Natural killer cell (primary cell): ENCODE measurements at regions not wholly inside any gene's neighbourhood (a gene's known extent, or its start where the extent isn't known, plus 50 kb on each side); places are given as distances from the start of the nearest gene placed in this dataset.

Experiments used
- ATAC-seq, 3 donors: fragments of 150-1000 bp in 2 of 3; fragments of 200-7000 bp in 1 of 3; cut with Tn5 transposase; 1 replicate in 1 of 3; 2 replicates in 2 of 3; pipeline ENCODE4 v1.10.0; 2021; ENCODE audit warnings: mild to moderate bottlenecking in 2 of 3, moderate library complexity in 2 of 3
- DNase-seq, 2 donors: peaks; one replicate each; pipeline versions ENCODE4 v3.0.0 to v3.0.0-alpha.2; 2013 to 2021; ENCODE audit warnings: mixed read lengths in 1 of 2
- H3K27ac ChIP-seq: one replicate; pipeline ENCODE4 v1.5.1; 2013; ENCODE audit warnings: mild to moderate bottlenecking, low read length
- H3K27me3 ChIP-seq: one replicate; pipeline ENCODE4 v1.6.1; 2013; ENCODE audit warnings: low read length; ENCODE audit not compliant: control insufficient read depth, insufficient read depth
- H3K36me3 ChIP-seq: one replicate; pipeline ENCODE4 v1.6.1; 2013; ENCODE audit warnings: low read length; ENCODE audit not compliant: control insufficient read depth, insufficient read depth
- H3K4me1 ChIP-seq: one replicate; pipeline ENCODE4 v1.6.1; 2013; ENCODE audit warnings: low read length; ENCODE audit not compliant: control insufficient read depth, insufficient read depth
- H3K4me3 ChIP-seq: one replicate; pipeline ENCODE4 v1.5.1; 2013; ENCODE audit warnings: low read length
- H3K9me3 ChIP-seq: one replicate; pipeline ENCODE4 v1.6.1; 2013; ENCODE audit warnings: low read length; ENCODE audit not compliant: control insufficient read depth, insufficient read depth
- H3K27ac Mint-ChIP-seq, 2 donors: one replicate each; pipeline ENCODE4 v1.8.0; 2022; ENCODE audit warnings: mild to moderate bottlenecking in 2 of 2, mixed read lengths in 2 of 2, moderate library complexity in 1 of 2
- H3K27me3 Mint-ChIP-seq, 2 donors: one replicate each; pipeline ENCODE4 v1.8.0; 2022; ENCODE audit warnings: low read depth in 2 of 2, mixed read lengths in 2 of 2
- H3K36me3 Mint-ChIP-seq: one replicate; pipeline ENCODE4 v1.8.0; 2022; ENCODE audit warnings: mixed read lengths
- H3K4me1 Mint-ChIP-seq, 2 donors: one replicate each; pipeline ENCODE4 v1.8.0; 2022; ENCODE audit warnings: mixed read lengths in 2 of 2
- H3K4me3 Mint-ChIP-seq: one replicate; pipeline ENCODE4 v1.8.0; 2022; ENCODE audit warnings: mild to moderate bottlenecking, moderate library complexity, mixed read lengths
- H3K9me3 Mint-ChIP-seq, 2 donors: one replicate each; pipeline ENCODE4 v1.8.0; 2022; ENCODE audit warnings: mixed read lengths in 2 of 2
- CTCF ChIP-seq: fragments of 200-600 bp; IDR thresholded peaks from one replicate; pipeline ENCODE4 v1.8.0; 2022; ENCODE audit warnings: antibody characterized with exemption
- WGBS: methylation state at CpG from one replicate; pipeline ENCODE4 v1.1.7; 2013; ENCODE audit warnings: missing lambda C conversion rate; ENCODE audit not compliant: insufficient coverage; 5-methylcytosine and 5-hydroxymethylcytosine counted together
- intact Hi-C: fragments of 100-400 bp; cut with micrococcal nuclease; formaldehyde crosslinking; loops from one replicate; pipeline ENCODE4 v1.14.2; 2022

DNA sequence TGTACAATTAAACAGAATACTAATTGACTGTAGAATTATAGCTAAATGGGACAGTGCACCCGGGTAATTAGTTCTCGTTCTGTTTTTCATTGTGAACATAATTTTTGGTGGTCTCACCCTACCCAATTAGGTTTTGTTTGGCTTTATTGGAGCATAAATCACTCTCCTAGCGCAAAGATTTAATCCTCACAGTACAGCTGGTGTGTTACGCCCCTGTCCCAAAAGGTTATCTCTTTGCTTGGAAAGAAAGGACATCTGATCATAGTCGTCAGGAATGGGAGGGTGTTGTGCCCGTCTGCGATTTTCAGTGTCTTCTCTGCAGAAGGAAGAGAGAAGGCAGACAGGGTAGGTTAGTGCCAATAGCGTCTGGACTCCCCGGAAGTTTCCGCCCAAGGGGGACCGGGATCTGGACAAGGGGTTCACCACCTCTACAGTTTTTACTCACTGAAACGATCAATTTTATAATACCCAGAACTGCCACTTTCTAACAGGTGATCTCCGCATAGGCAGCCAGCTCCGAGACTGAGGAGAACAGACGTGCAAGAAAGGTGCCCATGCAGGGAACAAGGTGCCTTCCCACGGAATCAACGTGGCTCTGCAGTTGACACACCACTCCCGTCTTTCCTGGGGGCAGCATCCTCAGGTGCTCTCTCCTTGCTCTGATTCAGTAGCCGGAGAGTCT, 617.4 kb upstream of the CDH4 start:
- no peaks in the 10 kb centered on the region for H3K9me3 Mint-ChIP-seq
- WGBS: 88% methylated on average over 19 of the region's 19 CpGs

DNA sequence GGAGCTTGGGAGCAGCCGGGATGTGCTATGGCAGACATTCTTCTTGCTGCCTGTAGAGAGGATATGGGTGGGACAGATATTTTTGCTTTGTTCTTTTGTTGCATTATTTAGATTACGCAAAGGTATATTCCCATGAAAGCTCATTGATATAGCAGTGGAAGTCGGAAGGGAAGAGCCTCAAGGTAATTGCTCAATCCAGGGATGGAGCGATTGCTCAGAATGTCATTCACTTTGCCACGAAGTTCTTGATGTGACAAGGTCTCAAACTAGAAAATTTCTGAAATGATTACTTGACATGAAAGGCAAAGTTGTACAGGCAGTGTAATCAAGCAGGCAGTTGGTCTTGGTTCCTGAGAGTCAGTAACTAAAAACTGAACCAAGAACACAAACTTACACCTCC, 615.6 kb upstream of the CDH4 start:
- intact Hi-C loops: no loop called here
- Mint-ChIP-seq H3K4me1 (no peaks in the 10 kb centered on the region), H3K27me3 (peaks cover 0 to 5% of the 10 kb centered on the region in 2 donors), H3K27ac (no peak overlapping the region), H3K4me3 (no peak overlapping the region), H3K36me3 (no peaks in the 10 kb centered on the region), H3K9me3 (no peaks in the 10 kb centered on the region)
- no peaks in the 10 kb centered on the region for H3K9me3 ChIP-seq
- TF ChIP-seq CTCF: no peak
- H3K36me3 ChIP-seq: no peaks in the 10 kb centered on the region
- 93% methylated on average over 5 of the region's 5 CpGs for WGBS
- H3K27me3 ChIP-seq: no peaks in the 10 kb centered on the region
- no peak overlapping the region for H3K27ac ChIP-seq
- no peak for ATAC-seq
- no peak for DNase-seq
- no peak overlapping the region for H3K4me3 ChIP-seq
- H3K4me1 ChIP-seq: no peaks in the 10 kb centered on the region

More for the DNA sequence above, 617.4 kb upstream of the CDH4 start:
- Mint-ChIP-seq H3K4me3 (no peak overlapping the region), H3K36me3 (no peaks in the 10 kb centered on the region), H3K27me3 (no peaks in the 10 kb centered on the region), H3K27ac (no peak overlapping the region), H3K4me1 (no peaks in the 10 kb centered on the region)
- H3K4me1 ChIP-seq: no peaks in the 10 kb centered on the region
- no peaks in the 10 kb centered on the region for H3K36me3 ChIP-seq
- intact Hi-C loops: no loop called here
- no peak overlapping the region for H3K4me3 ChIP-seq
- DNase-seq (no peak), ATAC-seq (no peak)
- H3K27ac ChIP-seq: no peak overlapping the region
- TF ChIP-seq CTCF: no peak
- no peaks in the 10 kb centered on the region for H3K27me3 ChIP-seq
- no peaks in the 10 kb centered on the region for H3K9me3 ChIP-seq

DNA sequence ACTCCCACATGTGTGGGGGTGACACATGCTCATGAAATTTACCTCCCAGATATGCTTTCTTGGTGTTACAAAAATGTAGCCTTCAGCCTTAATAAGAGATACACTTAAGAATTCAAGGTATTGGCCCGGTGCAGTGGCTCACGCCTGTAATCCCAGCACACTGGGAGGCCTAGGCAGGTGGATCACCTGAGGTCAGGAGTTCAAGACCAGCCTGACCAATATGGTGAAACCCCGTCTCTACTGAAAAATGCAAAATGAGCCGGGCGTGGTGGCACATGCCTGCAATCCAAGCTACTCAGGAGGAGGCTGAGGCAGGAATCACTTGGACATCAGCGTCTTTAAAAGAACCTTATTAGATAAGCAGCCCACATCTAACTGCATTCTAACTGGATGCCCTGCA, 614.3 kb upstream of the CDH4 start:
- intact Hi-C loops: no loop called here
- H3K27ac ChIP-seq: no peak overlapping the region
- Mint-ChIP-seq H3K27me3 (peaks cover 6 to 12% of the 10 kb centered on the region in 2 donors), H3K27ac (no peak overlapping the region), H3K4me1 (no peaks in the 10 kb centered on the region), H3K36me3 (no peaks in the 10 kb centered on the region), H3K4me3 (no peak overlapping the region), H3K9me3 (no peaks in the 10 kb centered on the region)
- no peak for TF ChIP-seq CTCF
- no peak overlapping the region for H3K4me3 ChIP-seq
- DNase-seq (no peak), ATAC-seq (no peak)
- H3K9me3 ChIP-seq: no peaks in the 10 kb centered on the region
- H3K4me1 ChIP-seq: no peaks in the 10 kb centered on the region
- WGBS: 91% methylated on average over 6 of the region's 6 CpGs
- H3K27me3 ChIP-seq: no peaks in the 10 kb centered on the region
- no peaks in the 10 kb centered on the region for H3K36me3 ChIP-seq

GRCh38 chr20:60638430-60639098, 613.5 kb upstream of the CDH4 start:
- WGBS: 89% methylated on average over 1 of the region's 4 CpGs
- H3K27me3 ChIP-seq: no peaks in the 10 kb centered on the region
- Mint-ChIP-seq H3K27me3 (peaks cover 10 to 20% of the 10 kb centered on the region in 2 donors), H3K4me3 (no peak overlapping the region), H3K4me1 (no peaks in the 10 kb centered on the region), H3K36me3 (no peaks in the 10 kb centered on the region), H3K27ac (no peak overlapping the region), H3K9me3 (no peaks in the 10 kb centered on the region)
- intact Hi-C loops: no loop called here
- no peak overlapping the region for H3K4me3 ChIP-seq
- H3K36me3 ChIP-seq: no peaks in the 10 kb centered on the region
- H3K27ac ChIP-seq: no peak overlapping the region
- no peak for TF ChIP-seq CTCF
- ATAC-seq (no peak), DNase-seq (no peak)
- no peaks in the 10 kb centered on the region for H3K9me3 ChIP-seq
- H3K4me1 ChIP-seq: no peaks in the 10 kb centered on the region
